PC-9 (cell line): ENCODE measurements at regions not wholly inside any gene's neighbourhood (a gene's known extent, or its start where the extent isn't known, plus 50 kb on each side); places are given as distances from the start of the nearest gene placed in this dataset.

Experiments
- BruUV-seq: library from RNA; stranded (reverse); fragments of 400-500 nt; replicated peaks from 2 replicates; lab custom pipeline; 2021; lab: Mats Ljungman, UMichigan
- CTCF ChIA-PET: fragments of 300-600 bp; sonication (Branson Sonifier 250); formaldehyde crosslinking; loops from one replicate; lab custom pipeline; 2022; ENCODE audit warnings: antibody characterized with exemption; lab: Charles Lee
- POLR2A ChIA-PET: fragments of 300-600 bp; sonication (Branson Sonifier 250); formaldehyde crosslinking; loops from one replicate; lab custom pipeline; 2022; ENCODE audit warnings: antibody characterized with exemption; ENCODE audit not compliant: unreplicated experiment; lab: Charles Lee
- DNase-seq, 2 experiments: peaks; one replicate each; pipeline versions ENCODE4 v3.0.0 to v3.0.0-alpha.2; 2015 to 2022; ENCODE audit warnings: mixed read lengths in 1 of 2
- H2AFZ ChIP-seq: fragments of 200-600 bp; sonication (generic); 2 replicates; pipeline ENCODE4 v1.8.1; 2017; ENCODE audit warnings: antibody characterized with exemption
- H3F3A ChIP-seq: fragments of 200-600 bp; sonication (generic); 2 replicates; pipeline ENCODE4 v1.8.1; 2017; ENCODE audit warnings: antibody characterized with exemption, mild to moderate bottlenecking, low read depth; ENCODE audit not compliant: insufficient read depth
- H3K27ac ChIP-seq: fragments of 200-600 bp; sonication (generic); 2 replicates; pipeline ENCODE4 v1.6.1; 2016; ENCODE audit warnings: mixed run types
- H3K27me3 ChIP-seq: fragments of 200-600 bp; sonication (generic); 2 replicates; pipeline ENCODE4 v1.6.1; 2016; ENCODE audit warnings: low read depth, mixed run types; ENCODE audit not compliant: insufficient read depth
- H3K36me3 ChIP-seq: fragments of 200-600 bp; sonication (generic); 2 replicates; pipeline ENCODE4 v1.6.1; 2016; ENCODE audit warnings: low read depth, mixed run types
- H3K4me1 ChIP-seq: fragments of 200-600 bp; sonication (generic); replicated peaks from 2 replicates; pipeline ENCODE4 v1.6.1; 2016; ENCODE audit warnings: mixed run types; ENCODE audit not compliant: insufficient read depth
- H3K4me2 ChIP-seq: fragments of 200-600 bp; sonication (generic); 2 replicates; pipeline ENCODE4 v1.6.1; 2017; ENCODE audit warnings: mixed run types
- H3K4me3 ChIP-seq: fragments of 200-600 bp; sonication (generic); 2 replicates; pipeline ENCODE4 v1.6.1; 2016; ENCODE audit warnings: mixed run types
- H3K79me2 ChIP-seq: fragments of 200-600 bp; sonication (generic); 2 replicates; pipeline ENCODE4 v1.6.1; 2017; ENCODE audit warnings: low read depth, mixed run types
- H3K9me2 ChIP-seq: fragments of 200-600 bp; sonication (generic); 2 replicates; pipeline ENCODE4 v1.8.1; 2017; ENCODE audit warnings: mild to moderate bottlenecking; ENCODE audit not compliant: insufficient read depth
- H3K9me3 ChIP-seq: fragments of 200-600 bp; sonication (generic); 2 replicates; pipeline ENCODE4 v1.8.1; 2016; ENCODE audit warnings: low read depth; ENCODE audit not compliant: insufficient read depth
- H4K20me1 ChIP-seq: fragments of 200-600 bp; sonication (generic); 2 replicates; pipeline ENCODE4 v1.8.1; 2017; ENCODE audit not compliant: insufficient read depth
- CTCF ChIP-seq: fragments of 200-600 bp; sonication (generic); conservative IDR thresholded peaks from 2 replicates; pipeline ENCODE4 v1.6.1; 2017; ENCODE audit warnings: mixed run types, antibody characterized with exemption, mild to moderate bottlenecking, moderate library complexity
- EZH2 ChIP-seq: fragments of 200-600 bp; sonication (generic); IDR thresholded peaks from 2 replicates; pipeline ENCODE4 v1.8.0; 2017; ENCODE audit warnings: antibody characterized with exemption, low read depth
- intact Hi-C: fragments of 100-400 bp; cut with micrococcal nuclease; formaldehyde crosslinking; loops from one replicate; pipeline ENCODE4 v1.10.0; 2022; ENCODE audit not compliant: unreplicated experiment

- Histone ChIP-seq H3K27me3 (peaks cover 48% of the 10 kb centered on the region), H3K79me2 (no peaks in the 10 kb centered on the region), H3K9me2 (no peaks in the 10 kb centered on the region), H3K9me3 (no peaks in the 10 kb centered on the region), H3K27ac (no peak overlapping the region), H4K20me1 (no peaks in the 10 kb centered on the region), H3K4me1 (no peaks in the 10 kb centered on the region), H3K4me3 (no peak overlapping the region), H2AFZ (no peak overlapping the region), H3F3A (no peaks in the 10 kb centered on the region), H3K4me2 (no peak overlapping the region), H3K36me3 (no peaks in the 10 kb centered on the region)
- intact Hi-C loops, result no loop called here
- CTCF ChIA-PET, result interaction anchor here (1.5 kb wide), 1 partner anchor 25 kb away, joined by 4 read pairs; no protein-coding TSS in a partner anchor
- no peak for DNase-seq
- POLR2A ChIA-PET, result no interaction called here
- TF ChIP-seq EZH2 (no peak), CTCF (no peak)
- no TSS peak for BruUV-seq
Measured at GRCh38 chr22:35206889-35207288, 50.4 kb upstream of the HMGXB4 start.
